Upper lobe of left lung (tissue), 4 donors: ENCODE measurements at regions not wholly inside any gene's neighbourhood (a gene's known extent, or its start where the extent isn't known, plus 50 kb on each side); places are given as distances from the start of the nearest gene placed in this dataset.

ENCODE experiments used
- EP300 ChIP-seq, 4 donors: sonication (generic); formaldehyde crosslinking; IDR thresholded peaks; one replicate each; pipeline ENCODE4 v1.5.1; 2017; ENCODE audit warnings: antibody characterized with exemption in 4 of 4, control low read depth in 2 of 4
- TF ChIP-seq, protein P1 (sequence below), 6 experiments: fragments of 450-650 bp in 4 of 6; fragments of 200-600 bp in 2 of 6; sonication (generic) in 2 of 6; IDR thresholded peaks; one replicate each; pipeline ENCODE4 v1.5.1; 2016 to 2019; ENCODE audit warnings: antibody characterized with exemption in 6 of 6

GRCh38 chr15:61702224-61703020, 357.8 kb downstream of the VPS13C start:
- TF ChIP-seq EP300 (IDR thresholded peaks at IDR 0.05), result no peak
- TF ChIP-seq, protein P1, sequence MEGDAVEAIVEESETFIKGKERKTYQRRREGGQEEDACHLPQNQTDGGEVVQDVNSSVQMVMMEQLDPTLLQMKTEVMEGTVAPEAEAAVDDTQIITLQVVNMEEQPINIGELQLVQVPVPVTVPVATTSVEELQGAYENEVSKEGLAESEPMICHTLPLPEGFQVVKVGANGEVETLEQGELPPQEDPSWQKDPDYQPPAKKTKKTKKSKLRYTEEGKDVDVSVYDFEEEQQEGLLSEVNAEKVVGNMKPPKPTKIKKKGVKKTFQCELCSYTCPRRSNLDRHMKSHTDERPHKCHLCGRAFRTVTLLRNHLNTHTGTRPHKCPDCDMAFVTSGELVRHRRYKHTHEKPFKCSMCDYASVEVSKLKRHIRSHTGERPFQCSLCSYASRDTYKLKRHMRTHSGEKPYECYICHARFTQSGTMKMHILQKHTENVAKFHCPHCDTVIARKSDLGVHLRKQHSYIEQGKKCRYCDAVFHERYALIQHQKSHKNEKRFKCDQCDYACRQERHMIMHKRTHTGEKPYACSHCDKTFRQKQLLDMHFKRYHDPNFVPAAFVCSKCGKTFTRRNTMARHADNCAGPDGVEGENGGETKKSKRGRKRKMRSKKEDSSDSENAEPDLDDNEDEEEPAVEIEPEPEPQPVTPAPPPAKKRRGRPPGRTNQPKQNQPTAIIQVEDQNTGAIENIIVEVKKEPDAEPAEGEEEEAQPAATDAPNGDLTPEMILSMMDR (IDR thresholded peaks at IDR 0.05), result no peak
